Middle frontal gyrus (tissue), 1 donor: ENCODE measurements at regions not wholly inside any gene's neighbourhood (a gene's known extent, or its start where the extent isn't known, plus 50 kb on each side); places are given as distances from the start of the nearest gene placed in this dataset.
"Not testable (repeated sequence)": the region's sequence is repeated elsewhere in the genome, so short reads cannot be mapped to it uniquely, and the experiment has no call there.

ENCODE experiments used
- DNase-seq: peaks from one replicate; pipeline ENCODE4 v3.0.0-alpha.2; 2015; ENCODE audit warnings: low spot score; ENCODE audit errors: extremely low spot score

- DNase-seq: no peak
These were observed 89.1 kb upstream of the C1GALT1C1 start for GRCh38 chrX:120718969-120719368.

- not testable (repeated sequence) for DNase-seq
These were observed 72.5 kb upstream of the C1GALT1C1 start for GRCh38 chrX:120702337-120702736.

DNA sequence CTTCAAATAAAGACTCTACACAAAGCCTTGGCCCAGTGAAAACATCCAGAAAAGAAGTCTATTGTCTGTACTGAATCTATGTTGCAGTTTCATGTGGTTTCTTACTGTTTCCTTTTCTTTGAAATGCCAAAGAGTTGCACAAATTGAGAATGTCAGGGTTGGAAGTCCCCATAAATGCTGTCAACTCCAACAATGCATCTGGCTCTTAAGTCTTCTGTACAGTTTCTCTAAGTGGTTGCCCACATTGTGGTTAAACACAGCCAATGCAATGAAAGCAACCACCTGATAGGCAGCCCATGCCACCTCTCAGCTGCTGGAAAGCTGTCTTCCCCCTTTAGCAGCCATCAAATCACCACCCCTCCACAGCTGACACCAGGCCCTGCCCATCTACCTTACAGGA is 67.2 kb upstream of the C1GALT1C1 start:
- no peak for DNase-seq

DNA sequence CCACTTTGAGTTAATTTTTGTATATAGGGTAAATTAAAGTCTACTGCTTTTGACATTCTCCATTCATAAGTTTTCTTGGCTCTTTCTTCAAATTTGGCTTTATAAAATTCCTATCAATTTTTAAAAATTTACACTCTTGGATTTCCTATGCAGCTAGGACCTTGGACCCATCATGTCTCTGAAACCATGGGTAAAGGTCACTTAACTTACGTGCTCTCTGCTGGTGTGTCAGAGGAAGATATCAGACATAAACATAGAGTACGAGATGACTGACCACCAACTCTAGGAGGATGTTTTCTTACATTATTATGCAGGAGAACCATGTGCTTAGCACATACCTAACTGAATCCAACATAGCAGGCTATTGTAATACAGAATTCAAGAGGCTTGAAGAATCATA is 62.5 kb upstream of the C1GALT1C1 start:
- no peak for DNase-seq

- no peak for DNase-seq
These were observed 61.1 kb upstream of the C1GALT1C1 start for GRCh38 chrX:120690941-120691340.

GRCh38 chrX:120690344-120690743 is 60.5 kb upstream of the C1GALT1C1 start:
- DNase-seq: no peak

DNA sequence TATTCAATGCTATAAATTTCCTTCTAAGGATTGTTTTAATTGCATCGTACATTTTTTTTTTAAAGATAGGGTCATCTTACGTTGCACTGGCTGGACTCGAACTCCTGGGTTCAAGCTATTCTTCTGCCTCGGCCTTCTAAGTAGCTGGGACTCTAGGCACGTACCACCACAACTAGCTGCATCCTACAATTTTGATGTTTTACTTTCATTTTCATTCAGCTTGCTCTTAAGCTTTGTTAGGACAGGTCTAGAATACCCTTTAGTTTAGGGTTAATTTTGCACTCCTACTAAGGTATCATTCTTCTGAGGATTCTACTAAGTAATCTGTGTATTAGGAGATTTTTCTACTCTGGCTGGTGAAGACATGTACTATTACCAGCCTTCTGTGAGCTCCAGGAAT is 50.2 kb upstream of the C1GALT1C1 start:
- DNase-seq: no peak
